Activated CD8-positive, alpha-beta memory T cell treated with anti-CD3 and anti-CD28 coated beads for 36 hours (primary cell): ENCODE measurements at regions not wholly inside any gene's neighbourhood (a gene's known extent, or its start where the extent isn't known, plus 50 kb on each side); places are given as distances from the start of the nearest gene placed in this dataset.

Source experiments
- CTCF ChIA-PET: fragments of 350-600 bp; sonication (Branson Sonifier 250); formaldehyde crosslinking; loops from one replicate; lab custom pipeline; 2021; ENCODE audit warnings: antibody characterized with exemption; lab: Charles Lee
- POLR2A ChIA-PET: fragments of 350-600 bp; sonication (Branson Sonifier 250); formaldehyde crosslinking; loops from one replicate; lab custom pipeline; 2021; ENCODE audit warnings: antibody characterized with exemption; lab: Charles Lee

DNA sequence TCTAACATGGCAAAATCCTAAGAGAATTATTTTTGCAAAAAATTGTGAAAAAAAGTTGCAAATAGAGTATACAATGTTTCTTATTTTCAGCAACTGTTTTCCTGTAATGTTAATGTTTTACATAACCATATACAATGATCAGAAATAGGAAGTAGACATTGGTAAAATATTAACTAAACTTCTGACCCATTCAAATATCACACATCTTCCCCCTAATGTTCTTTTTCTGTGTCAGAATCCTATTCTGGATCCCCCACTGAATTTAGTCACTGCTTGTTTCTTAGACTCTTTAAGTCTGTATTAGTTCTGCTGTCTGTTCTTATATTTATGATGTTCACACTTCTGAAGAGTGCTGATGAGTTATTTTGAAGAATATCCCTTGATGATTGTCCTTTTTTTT lies 62.0 kb downstream of the HFE start:
- POLR2A ChIA-PET, result no interaction called here
- CTCF ChIA-PET, result no interaction called here

DNA sequence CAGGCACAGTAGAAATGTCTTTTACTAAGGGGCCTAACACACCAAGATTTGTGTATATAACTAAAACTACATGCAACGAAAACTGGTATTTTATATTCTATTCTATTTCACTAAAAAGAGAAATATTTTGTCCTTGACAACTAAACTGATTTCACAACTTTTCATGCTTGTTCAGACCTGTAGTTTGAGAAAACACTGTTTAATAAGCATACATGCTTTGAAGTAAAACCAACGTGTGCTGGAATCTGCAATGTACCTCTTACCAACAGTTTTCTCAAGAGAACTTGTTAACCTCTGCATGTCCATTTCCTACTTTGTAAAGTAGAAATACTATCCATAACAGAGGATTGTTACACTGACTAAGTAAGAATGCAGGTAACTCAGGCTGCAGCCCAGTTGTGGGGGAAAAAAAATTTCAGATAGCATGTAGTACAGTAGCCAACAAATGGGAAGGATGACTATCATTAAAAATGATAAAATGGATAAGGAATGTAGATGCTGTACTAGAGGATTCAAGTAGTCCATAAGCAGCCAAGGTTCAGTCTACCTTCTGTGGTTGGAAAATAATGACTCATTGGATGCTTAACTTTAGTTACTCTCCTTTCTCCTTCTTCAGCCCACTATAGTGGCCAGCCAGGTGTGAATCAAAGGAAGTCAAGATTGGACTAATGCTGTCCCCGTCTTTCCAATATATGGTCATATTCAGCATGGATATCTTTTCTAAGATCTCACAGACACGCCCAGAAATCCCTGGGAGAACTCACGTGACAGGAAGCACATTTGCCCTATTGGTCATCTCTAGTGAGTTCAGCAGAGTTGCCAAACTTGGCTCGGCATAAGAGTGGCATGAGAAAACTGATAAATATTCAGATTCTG lies 65.2 kb downstream of the HFE start:
- CTCF ChIA-PET, result interaction anchor here (0.6 kb wide), 1 partner anchor 82 kb away, joined by 3 read pairs; no protein-coding TSS in a partner anchor
- POLR2A ChIA-PET, result interaction anchor here (1.2 to 1.4 kb wide), 2 partner anchors 29 to 48 kb away, joined by 3 to 6 read pairs; a partner anchor contains a TSS

DNA sequence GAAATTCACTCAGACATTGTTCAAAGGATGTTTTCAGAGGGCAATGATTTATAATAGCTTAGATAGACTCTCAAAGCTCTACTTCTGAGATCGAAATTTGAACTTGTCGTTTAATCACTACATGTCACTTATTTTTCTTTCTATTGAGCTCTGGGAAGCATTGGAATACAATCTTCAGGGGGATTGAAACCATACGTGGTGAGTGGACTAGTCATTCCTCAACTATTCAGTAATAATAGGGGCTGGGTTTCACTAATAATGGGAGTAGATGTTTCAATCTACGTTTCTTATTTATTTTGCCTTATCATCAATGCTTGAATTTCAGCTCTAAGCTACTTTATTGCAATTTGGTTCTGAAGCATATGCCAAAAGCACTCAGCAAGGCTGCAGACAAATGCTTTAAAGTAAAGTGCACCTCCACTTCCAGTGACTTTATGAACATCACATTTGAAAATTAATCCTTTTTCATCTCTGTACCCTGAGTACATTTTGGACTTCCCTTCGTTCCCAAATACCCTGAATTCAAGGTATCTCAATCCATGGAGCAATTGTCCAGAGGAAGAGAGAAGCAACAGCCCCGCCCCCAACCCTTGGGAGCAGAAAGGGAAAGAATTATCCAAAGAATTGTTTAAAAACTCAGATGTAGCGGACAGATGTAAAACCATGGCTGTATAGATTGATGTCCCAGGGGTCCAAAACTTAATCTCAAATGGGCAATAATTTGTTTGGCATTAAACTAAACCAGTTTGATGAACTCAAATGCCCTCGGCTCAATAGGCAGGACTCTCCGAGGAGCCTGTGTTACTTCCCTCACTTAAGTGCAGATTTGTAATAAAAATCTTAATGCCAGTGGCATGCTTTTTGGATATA lies 68.1 kb downstream of the HFE start:
- ChIA-PET POLR2A (interaction anchor here (0.8 to 6.7 kb wide), 24 partner anchors 17 to 1683 kb away, joined by 3 to 652 read pairs (median 24); a partner anchor contains a TSS), CTCF (interaction anchor here (0.7 to 4.2 kb wide), 5 partner anchors 20 to 51 kb away, joined by 3 to 39 read pairs (median 4); a partner anchor contains a TSS)

DNA sequence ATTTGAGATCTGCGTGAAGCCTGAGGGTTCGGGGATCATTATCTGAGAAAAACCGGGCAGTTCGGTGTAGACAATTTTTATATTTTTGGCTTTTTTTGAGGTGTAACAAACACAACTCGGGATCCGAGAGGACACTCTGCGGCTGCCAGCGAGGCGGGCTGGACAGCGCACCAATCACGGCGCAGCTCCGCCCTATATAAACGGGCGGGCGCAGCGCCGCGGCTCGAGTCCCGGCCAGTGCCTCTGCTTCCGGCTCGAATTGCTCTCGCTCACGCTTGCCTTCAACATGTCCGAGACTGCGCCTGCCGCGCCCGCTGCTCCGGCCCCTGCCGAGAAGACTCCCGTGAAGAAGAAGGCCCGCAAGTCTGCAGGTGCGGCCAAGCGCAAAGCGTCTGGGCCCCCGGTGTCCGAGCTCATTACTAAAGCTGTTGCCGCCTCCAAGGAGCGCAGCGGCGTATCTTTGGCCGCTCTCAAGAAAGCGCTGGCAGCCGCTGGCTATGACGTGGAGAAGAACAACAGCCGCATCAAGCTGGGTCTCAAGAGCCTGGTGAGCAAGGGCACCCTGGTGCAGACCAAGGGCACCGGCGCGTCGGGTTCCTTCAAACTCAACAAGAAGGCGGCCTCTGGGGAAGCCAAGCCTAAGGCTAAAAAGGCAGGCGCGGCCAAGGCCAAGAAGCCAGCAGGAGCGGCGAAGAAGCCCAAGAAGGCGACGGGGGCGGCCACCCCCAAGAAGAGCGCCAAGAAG lies 69.0 kb downstream of the HFE start:
- ChIA-PET CTCF (interaction anchor here (0.9 to 4.2 kb wide), 4 partner anchors 31 to 1740 kb away, joined by 3 to 39 read pairs (median 4); a partner anchor contains a TSS), POLR2A (interaction anchor here (0.6 to 6.7 kb wide), 41 partner anchors 11 to 1682 kb away, joined by 3 to 652 read pairs (median 5); partner anchors contain the start of gene HFE)

DNA sequence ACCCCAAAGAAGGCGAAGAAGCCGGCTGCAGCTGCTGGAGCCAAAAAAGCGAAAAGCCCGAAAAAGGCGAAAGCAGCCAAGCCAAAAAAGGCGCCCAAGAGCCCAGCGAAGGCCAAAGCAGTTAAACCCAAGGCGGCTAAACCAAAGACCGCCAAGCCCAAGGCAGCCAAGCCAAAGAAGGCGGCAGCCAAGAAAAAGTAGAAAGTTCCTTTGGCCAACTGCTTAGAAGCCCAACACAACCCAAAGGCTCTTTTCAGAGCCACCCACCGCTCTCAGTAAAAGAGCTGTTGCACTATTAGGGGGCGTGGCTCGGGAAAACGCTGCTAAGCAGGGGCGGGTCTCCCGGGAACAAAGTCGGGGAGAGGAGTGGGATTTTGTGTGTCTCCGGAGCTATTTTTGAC lies 69.6 kb downstream of the HFE start:
- ChIA-PET CTCF (interaction anchor here (0.9 to 4.2 kb wide), 3 partner anchors 31 to 1739 kb away, joined by 3 to 39 read pairs (median 3); a partner anchor contains a TSS), POLR2A (interaction anchor here (0.7 to 6.7 kb wide), 36 partner anchors 11 to 1681 kb away, joined by 3 to 652 read pairs (median 8); partner anchors contain the start of gene HFE)

DNA sequence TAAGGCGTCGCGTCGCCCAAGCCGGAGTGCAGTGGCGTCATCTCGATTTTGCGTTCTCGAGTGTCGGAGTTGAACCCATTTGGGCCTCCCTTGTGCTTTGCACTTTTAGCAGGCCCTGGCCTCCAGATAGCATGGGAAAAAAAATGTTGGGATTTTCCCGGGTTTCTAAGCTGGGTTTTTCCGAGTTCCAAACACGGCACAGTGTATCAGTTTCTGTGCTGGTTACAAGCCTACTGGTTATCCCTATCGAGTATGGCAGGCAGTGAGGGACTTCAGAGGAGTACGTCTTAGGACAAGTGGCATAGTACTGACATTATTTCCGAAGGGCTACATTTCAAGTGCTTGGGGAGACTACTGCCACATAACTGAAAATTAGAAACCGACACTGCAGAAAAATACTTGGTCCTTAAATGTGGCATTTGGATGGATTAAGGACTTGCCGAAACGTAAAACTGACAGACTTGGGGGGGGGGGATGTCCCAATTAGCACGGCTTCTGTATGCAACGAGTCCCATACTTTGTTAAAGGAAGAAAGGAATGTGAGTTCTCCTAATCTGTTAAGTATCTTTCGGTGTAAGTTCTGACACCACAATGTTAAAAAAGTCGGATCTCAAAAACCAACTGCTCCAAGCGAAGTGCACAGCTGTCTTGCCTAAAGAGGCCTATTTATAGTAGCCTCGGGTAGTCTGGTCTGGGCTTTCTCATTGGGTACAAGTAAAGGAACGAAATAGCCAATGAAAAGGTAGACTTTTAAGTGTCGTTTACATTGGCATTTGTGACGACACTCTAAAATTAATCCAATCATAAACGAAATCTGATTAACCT lies 70.2 kb downstream of the HFE start:
- POLR2A ChIA-PET, result interaction anchor here (0.8 to 6.7 kb wide), 37 partner anchors 10 to 1707 kb away, joined by 3 to 652 read pairs (median 8); partner anchors contain the start of gene HFE
- CTCF ChIA-PET, result interaction anchor here (0.9 to 4.2 kb wide), 2 partner anchors 32 to 1738 kb away, joined by 3 to 39 read pairs; a partner anchor contains a TSS

DNA sequence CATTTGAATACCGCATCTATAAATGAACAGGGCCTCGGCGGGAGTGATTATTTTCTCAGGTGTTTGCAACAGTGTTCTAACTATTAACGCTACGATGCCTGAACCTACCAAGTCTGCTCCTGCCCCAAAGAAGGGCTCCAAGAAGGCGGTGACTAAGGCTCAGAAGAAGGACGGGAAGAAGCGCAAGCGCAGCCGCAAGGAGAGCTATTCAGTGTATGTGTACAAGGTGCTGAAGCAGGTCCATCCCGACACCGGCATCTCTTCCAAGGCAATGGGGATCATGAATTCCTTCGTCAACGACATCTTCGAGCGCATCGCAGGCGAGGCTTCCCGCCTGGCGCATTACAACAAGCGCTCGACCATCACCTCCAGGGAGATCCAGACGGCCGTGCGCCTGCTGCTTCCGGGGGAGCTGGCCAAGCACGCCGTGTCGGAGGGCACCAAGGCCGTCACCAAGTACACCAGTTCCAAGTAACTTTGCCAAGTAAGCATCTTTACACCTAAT lies 70.9 kb downstream of the HFE start:
- CTCF ChIA-PET, result interaction anchor here (1.3 to 4.2 kb wide), 3 partner anchors 12 to 33 kb away, joined by 3 to 39 read pairs (median 3); a partner anchor contains a TSS
- POLR2A ChIA-PET, result interaction anchor here (1.0 to 6.7 kb wide), 30 partner anchors 10 to 1709 kb away, joined by 3 to 652 read pairs (median 12); a partner anchor contains a TSS

DNA sequence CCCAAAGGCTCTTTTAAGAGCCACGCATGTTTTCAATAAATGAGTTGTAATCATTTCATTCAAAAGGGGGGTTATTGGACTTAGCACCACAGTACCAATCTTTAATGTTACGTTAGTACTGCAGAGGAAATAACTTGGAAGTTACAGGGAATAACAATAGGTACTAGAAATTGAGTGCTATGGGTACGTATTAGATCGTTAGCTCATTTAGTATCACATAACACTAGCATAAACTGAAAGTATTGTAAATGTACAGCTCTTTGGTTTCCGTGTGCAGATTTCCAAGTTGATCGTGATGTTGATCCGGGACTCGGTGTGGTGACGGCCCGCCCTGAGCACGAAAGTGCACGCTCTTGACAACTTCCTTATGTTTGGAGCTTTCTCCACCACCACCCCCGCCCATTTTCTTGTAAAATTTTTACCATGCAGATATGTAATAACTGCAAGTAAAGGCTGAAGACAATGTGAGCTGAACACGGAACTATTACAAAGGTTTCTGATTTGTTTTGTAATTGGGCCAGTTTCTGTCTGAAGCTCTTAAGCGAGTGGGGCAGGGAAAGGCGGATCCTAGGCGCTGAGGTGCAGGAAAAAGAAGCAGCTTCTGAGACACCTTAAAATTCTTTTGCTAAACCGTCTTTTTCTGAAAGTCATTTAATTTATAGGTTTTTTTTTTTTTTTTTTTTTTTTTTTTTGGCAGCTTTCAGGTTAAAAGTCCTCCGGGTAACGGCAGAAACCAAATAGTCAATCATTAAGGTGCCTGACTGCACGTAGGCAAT lies 71.5 kb downstream of the HFE start:
- ChIA-PET CTCF (interaction anchor here (0.6 to 4.2 kb wide), 6 partner anchors 12 to 1706 kb away, joined by 3 to 39 read pairs (median 3); a partner anchor contains a TSS), POLR2A (interaction anchor here (0.6 to 6.7 kb wide), 34 partner anchors 9 to 1708 kb away, joined by 3 to 652 read pairs (median 10); a partner anchor contains a TSS)

DNA sequence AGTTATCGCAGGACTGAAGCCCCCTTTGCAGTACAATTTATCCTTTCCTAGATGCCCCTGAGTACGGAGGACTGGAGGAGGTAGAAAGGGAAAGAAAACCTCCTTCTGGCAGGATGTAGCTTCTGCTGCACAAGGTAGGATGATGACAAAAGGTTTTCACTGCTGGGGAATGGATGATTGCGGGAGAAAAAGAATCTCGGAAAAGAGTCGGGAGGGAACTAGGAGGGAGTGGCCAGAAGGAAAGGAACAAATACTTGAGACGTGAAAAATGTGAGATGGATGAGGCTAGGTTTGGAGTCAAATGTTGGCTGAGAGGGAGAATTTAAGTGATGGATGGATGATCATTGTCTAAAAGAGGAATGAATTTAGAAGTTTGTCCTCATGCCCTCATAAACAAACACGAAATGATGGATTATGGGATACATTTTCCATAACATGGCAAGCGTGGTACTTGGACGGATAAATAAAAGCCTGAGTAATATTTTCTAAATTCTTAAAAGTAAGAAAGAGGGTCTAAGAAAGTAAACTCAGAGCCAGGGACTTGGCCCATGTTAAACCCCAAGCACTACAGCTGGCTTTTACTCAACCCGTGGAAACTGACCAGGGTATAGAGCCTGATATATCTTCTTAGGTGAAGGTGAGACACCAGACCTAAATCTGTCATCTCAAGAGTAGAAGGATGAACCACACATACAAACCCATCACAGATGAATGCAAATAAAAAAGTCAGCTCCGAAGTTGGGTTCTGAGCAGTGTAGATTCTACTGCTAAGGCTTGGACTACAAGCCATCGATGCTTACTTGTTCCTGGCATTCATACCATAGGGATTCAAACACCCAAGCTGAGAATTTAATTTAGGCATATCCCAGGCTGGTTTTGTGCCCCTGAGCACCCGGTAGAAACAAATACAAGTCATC lies 72.4 kb downstream of the HFE start:
- POLR2A ChIA-PET, result interaction anchor here (0.5 to 6.7 kb wide), 33 partner anchors 8 to 1708 kb away, joined by 3 to 652 read pairs (median 9); a partner anchor contains a TSS
- CTCF ChIA-PET, result interaction anchor here (0.6 to 1.4 kb wide), 5 partner anchors 11 to 1650 kb away, joined by 3 to 7 read pairs (median 3); a partner anchor contains a TSS

DNA sequence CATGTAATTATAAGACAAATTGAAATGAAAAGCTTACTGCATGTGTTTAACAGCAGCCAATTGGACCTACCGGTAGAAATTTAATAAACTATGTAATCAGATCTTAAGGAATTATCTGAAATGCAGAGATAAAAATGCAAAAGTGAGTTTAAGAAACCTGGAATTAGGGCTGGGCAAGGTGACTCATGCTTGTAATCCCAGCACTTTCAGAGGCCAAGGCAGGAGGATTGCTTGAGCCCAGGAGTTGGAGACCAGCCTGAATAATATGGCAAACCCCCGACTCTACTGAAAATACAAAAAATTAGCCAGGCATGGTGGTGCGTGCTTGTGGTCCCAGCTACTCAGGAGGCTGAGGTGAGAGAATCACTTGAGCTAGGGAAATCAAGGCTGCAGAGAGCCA lies 74.1 kb downstream of the HFE start:
- POLR2A ChIA-PET, result interaction anchor here (0.8 to 5.6 kb wide), 3 partner anchors 11 to 55 kb away, joined by 3 to 123 read pairs (median 3); a partner anchor contains a TSS

DNA sequence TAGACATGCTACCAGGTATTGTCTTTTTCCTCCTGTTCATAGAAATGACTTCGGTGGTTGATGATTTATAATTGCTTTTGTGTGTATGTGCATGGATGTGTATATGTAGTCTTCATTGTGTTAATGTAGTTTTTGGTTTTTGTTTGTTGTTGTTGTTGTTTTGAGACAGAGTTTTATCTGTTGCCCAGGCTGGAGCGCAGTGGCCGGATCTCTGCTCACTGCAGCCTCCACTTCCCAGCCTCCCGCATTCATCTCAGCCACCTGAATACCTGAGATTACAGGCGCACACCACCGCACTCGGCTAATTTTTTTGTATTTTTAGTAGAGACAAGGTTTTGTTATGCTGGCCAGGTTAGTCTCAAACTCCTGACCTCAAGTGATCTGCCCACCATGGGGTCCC lies 75.2 kb downstream of the HFE start:
- CTCF ChIA-PET, result no interaction called here
- POLR2A ChIA-PET, result interaction anchor here (0.6 kb wide), 1 partner anchor 131 kb away, joined by 3 read pairs; a partner anchor contains a TSS

More for the DNA sequence above, 74.1 kb downstream of the HFE start:
- CTCF ChIA-PET, result no interaction called here

DNA sequence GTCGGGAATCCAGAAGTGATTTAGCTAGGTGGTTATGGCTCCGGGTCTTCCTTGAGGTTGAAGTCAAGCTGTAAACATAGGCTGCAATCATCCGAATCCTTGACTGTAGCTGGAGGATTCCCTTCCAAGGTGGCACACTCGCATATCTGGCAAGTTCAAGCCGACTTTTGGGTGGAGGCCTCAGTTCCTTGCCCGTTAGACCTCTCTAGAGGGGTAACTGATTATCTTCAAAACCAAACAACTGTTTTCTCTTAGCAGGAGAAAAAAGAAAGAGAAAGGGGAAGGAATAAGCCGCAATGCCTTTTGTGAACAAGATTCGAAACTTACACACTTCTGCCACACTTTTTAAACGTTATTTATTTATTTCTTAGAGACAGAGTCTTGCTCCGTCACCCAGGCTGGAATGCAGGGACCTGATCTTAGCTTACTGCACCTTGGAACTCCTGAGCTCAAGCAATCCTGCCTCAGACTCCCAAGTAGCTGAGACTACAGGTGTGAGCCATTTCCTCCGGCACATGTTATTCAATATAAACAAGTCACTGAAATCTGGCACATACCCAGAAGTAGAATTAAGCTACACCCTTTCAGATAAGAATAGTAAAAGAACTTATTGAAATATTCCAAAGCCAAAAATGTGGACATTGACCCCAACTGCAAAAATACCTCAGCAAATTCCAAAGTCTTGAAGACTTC lies 76.3 kb downstream of the HFE start:
- CTCF ChIA-PET, result no interaction called here
- POLR2A ChIA-PET, result no interaction called here

DNA sequence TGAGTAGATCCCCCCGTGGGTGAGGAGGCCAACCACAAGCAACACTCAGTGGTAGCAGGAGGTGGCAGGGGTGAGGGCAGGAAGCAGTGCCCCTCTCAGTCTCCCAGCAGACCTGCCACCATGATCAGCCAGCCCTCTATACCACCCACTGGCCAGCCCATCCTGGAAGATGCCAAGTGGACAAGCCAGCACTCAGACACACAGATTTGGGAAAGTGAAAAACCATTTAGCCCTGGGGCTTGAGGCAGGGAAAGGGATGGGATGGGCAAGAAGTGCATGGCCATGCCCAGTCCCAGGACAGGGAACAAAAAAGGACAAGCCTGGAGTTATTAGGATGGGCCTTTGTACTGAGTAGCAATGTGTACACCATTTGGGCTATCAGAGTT lies 76.9 kb downstream of the HFE start:
- ChIA-PET POLR2A (no interaction called here), CTCF (no interaction called here)

DNA sequence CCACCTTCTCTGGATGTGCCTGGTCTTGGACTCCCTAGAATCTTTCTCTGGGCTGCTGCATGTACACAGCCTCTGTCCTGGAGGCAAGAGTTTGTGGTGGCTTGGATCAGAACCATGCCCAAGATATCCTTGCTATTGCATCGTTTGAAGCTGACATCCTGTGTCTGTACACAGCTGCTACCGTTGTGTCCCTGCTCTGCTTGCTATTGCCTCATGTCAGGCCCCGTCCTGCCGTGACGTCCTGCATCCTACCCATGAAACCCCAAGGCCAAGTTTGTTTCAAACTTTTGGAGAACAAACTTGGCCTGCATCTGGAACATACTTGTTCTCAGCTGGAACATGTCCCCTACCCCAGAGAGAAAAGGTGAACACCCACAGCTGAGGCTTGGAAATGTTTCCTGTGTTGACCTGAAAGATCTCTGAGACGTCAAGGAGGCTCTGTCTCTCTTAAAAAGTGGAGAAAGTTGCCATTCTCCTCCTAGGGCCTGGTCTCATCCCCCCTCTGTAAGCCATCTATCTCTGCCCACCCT lies 78.1 kb downstream of the HFE start:
- POLR2A ChIA-PET, result no interaction called here
- CTCF ChIA-PET, result no interaction called here
